Stimulated activated CD4-positive, alpha-beta T cell treated with anti-CD3 and anti-CD28 coated beads, Interleukin-1b, Interleukin-23, amount 100 ng/mL, for 1 hour (primary cell): ENCODE measurements at regions not wholly inside any gene's neighbourhood (a gene's known extent, or its start where the extent isn't known, plus 50 kb on each side); places are given as distances from the start of the nearest gene placed in this dataset.

ENCODE experiments used
- DNase-seq, 2 donors: peaks; one replicate each; pipeline ENCODE4 v3.0.0-alpha.2; 2020; ENCODE audit warnings: low read depth in 2 of 2

DNA sequence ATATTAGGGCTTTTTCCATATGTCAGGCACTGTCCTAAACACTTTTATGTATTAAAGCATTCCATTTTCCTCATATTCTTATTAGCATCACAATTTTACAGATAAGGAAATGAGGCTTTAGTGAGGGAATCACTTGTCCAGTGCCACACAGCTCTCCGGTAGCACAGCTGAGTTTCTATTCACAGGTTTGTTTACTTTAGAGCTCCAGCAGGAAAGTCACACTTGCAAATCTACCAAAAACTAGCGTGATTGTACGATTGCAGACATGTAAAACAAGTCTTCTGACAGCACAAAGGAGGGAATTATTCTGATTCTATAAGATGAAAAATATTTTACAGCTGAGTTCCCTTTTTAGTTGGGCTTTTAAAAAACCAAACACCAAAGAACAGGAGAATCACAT is 472.1 kb downstream of the TMA16 start:
- no peak for DNase-seq

- DNase-seq: no peak
These were observed 472.8 kb downstream of the TMA16 start for GRCh38 chr4:163967263-163967662.

DNA sequence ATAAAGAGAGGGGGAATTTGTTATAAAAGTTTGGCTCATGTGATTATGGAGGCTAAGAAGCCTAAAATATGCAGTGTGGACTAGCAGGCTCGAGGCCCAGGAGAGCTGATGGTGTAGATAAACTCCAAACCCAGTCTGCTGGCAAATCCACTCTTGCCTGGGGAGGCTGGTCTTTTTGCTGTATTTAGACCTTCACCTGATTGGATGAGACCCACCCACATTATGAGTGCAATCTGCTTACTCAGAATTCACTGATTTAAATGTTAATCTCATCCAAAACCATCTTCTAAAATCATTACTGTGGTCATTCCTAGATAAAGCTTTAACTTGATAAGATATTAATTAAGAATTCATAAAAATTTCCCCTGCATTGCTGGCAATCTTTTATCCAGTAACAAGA is 473.2 kb downstream of the TMA16 start:
- DNase-seq: no peak

GRCh38 chr4:163969291-163969690 is 474.8 kb downstream of the TMA16 start:
- no peak for DNase-seq

DNA sequence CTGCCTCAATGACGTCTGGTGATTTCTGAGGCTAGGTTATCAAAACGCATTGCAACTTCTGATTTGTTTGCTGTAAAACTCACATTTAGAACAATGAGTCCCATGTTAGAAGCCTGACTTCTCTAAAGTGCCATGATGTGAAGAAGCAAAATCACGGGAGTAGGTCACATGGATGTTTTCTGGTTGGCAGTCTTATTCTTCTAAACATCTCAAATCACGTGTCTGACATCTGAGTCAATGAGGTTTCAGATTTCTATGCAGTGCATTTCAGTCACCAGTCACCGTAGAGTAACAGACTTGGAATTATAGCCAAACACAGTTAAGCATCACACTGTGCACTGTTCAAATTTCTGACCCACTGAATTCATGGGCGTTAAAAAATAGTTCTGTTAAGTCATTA is 482.1 kb downstream of the TMA16 start:
- no peak for DNase-seq

DNA sequence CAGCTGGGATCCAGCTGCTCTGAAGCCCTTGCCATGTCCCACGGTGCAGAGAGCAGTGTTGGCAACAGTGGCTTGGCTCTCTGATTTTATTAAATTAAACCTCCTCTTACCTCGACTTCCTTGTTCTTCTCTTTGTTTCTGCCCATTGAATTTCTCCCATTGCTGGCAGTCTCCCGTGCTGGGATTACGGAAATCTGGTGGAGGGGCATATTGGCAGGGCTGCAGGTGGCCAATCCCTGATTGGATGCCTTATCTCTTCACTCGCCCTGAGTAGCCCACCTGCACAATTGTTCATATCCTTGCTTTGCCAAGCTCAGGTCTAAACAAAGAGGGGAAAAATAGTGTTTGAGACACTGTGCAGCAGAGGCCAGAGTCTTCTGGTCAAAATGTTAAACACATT is 493.9 kb downstream of the TMA16 start:
- DNase-seq: no peak

- DNase-seq: no peak
These were observed 494.4 kb downstream of the TMA16 start for GRCh38 chr4:163988865-163989264.

- DNase-seq: no peak
These were observed 496.9 kb downstream of the TMA16 start for GRCh38 chr4:163991298-163991865.

DNA sequence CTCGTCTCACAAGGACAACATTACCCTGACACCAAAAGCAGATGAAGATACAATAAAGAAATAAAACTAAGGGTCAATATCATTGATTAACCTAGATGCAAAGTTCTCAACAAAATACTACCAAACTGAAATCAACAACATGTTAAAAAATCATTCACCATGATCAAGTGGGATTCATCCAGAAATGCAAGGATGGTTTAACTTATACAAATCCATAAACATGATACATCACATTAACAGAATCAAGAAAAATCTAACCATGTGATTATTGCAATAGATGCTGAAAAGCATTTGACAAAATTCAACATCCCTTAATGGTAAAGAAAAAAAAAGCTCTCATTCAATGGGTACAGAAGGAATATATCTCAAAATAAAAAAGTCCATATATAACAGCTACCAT is 514.9 kb downstream of the TMA16 start:
- no peak for DNase-seq

DNA sequence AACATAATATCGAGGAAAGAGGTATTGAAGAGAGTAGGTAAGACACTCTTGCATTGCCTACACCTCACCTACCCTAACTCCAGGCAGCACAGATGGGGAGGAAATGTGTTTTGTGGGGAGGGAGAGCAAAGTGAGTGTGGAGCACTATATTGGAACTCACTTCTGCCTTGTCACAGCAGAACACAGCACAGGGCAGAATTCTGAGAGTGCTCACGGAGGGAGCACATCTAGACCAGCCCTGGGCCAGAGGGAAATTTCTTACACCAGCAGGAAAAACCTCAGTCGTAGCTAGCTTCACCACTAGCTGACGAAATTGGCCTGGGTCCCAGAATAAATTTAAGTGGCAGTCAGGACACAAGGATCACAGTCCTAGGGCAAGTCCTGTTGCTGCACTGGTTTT is 517.3 kb downstream of the TMA16 start:
- no peak for DNase-seq

DNA sequence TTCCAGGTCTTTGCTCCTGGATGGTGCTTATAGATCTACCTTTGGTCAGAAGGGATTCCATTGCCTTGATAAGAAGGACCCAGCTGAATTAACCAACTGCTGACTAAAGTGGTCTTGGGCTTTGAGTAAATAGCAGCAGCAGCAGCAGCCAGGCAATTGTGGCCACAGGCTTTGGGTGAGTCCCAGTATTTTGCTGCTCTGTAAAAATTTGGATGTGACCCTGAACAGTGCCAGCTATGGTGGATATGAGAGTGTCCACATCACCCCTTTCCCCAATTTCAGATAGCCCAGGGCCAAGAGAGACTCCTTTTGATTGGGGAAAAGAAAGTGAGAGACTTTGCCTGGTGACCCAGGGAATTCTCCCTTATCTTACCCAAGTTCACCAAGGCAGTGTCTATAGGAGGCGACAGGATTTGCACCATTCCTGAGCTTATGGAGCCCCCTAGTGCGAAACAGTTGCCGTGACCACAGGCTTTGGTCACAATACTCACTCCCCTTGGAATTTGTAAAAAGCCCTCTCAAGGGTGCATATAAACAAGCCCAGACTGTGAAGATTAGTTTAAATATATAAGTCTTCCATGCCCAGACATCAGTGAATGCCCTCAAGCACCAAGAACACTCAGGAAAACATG is 518.0 kb downstream of the TMA16 start:
- no peak for DNase-seq

- DNase-seq: no peak
These were observed 527.5 kb downstream of the TMA16 start for GRCh38 chr4:164021947-164022346.

DNA sequence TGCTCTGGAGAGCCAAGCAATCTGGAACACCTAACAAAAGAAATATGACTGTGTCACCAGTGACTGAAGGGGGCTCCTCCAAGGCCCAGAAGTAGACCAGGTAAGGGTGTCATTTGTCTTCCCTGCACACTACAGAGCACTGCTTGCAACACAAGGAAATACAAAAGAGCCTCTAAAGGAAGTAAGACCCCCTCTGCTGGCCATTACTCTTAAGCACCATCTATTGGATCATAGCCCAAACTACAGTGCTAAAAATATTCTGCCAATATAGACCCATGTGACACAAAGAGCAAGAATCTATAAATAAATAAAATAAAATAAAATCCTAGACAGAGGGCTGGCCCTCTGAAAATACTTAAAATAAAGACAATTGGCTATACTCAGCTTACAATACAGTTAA is 528.7 kb downstream of the TMA16 start:
- no peak for DNase-seq

DNA sequence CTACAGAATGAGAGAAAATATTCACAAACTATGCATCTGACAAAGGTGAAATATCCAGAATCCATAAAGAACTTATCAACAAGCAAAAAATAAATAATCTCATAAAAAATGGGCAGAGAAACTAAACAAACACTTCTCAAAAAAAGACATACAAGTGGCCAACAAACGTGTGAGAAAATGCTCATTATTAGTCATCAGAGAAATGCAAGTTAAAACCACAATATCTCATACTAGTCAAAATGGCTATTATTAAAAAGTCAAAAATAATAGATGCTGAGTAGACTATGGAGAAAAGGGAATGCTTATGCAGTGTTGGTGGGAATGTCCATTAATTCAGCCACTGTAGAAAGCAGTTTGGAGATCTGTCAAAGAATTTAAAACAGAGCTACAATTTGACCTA is 533.3 kb downstream of the TMA16 start:
- no peak for DNase-seq

DNA sequence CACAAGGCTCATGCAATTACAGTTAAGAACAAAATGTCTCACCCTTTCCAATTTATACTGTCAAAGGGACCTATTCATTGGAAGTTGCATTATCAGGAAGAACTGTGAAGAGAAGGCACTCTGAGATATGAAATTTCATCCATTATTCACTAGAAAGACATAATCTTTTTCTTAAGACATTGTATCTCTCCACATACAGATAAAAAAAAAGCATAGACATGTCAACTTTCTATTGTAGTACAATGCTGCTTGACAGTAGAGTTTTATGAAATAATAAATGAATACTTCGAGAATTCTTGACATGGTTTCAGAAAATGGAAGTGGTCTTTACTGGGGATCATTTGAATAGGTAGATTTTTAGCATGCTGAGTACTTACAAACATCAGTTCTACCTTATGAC is 545.0 kb downstream of the TMA16 start:
- DNase-seq: no peak

- DNase-seq: no peak
These were observed 562.1 kb downstream of the TMA16 start for GRCh38 chr4:164056426-164057142.

GRCh38 chr4:164058776-164059445 is 564.4 kb downstream of the TMA16 start:
- DNase-seq: no peak

- DNase-seq: no peak
These were observed 566.0 kb downstream of the TMA16 start for GRCh38 chr4:164060456-164060855.

- no peak for DNase-seq
These were observed 573.9 kb downstream of the TMA16 start for GRCh38 chr4:164068392-164068791.

DNA sequence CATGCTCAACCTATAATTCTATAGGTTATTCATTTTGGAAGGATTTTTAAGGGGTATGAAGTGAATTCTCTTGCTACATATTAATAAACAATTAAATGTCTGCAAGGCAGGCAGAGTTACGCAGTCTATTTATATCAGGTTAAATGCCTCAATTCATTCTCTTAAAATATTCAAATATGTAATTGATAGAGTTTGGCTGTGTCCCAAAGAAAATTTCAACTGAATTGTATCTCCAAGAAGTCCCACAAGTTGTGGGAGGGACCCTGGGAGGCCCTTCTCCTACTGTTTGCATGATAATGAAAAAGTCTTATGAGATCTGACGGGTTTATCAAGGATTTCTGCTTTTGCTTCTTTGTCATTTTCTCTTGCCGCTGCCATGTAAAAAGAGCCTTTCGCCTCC is 576.1 kb downstream of the TMA16 start:
- DNase-seq: no peak

GRCh38 chr4:164081371-164081770 is 586.9 kb downstream of the TMA16 start:
- DNase-seq: no peak

- no peak for DNase-seq
These were observed 587.3 kb downstream of the TMA16 start for GRCh38 chr4:164081801-164082200.

DNA sequence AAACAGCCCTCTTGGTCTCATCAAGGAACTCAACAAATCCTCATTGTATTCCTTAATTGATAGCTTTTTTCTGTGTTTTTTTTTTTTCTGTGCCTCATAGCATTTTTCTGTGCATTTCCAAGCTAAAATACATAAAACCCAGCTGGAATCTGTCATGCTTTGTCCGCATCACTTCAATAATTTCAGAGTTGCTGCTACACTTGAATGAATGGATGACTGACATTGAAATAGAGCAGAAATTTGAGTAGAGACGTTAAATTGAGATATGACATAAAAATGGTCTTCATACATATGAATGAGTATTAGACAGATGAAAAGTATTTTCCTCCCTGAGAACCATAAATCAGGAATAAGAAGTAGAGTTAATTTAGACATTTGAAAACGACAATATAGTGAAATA is 593.2 kb downstream of the TMA16 start:
- no peak for DNase-seq
